ENCODE measurements at regions not wholly inside any gene's neighbourhood (a gene's known extent, or its start where the extent isn't known, plus 50 kb on each side); places are given as distances from the start of the nearest gene placed in this dataset.

GRCh38 chr1:208791456-208791855 is 547.3 kb upstream of the PLXNA2 start:
- no peak for TF ChIP-seq EZH2 (IDR thresholded peaks at IDR 0.05; ENCODE audit: insufficient read depth, poor library complexity, severe bottlenecking)
- TF ChIP-seq EZH2phosphoT487 (IDR thresholded peaks at IDR 0.05; ENCODE audit: insufficient read depth, low read depth) = no peak
